SK-MEL-5 (cell line): ENCODE measurements at regions not wholly inside any gene's neighbourhood (a gene's known extent, or its start where the extent isn't known, plus 50 kb on each side); places are given as distances from the start of the nearest gene placed in this dataset.

Experiments
- DNase-seq: peaks from one replicate; pipeline ENCODE4 v3.0.0-alpha.2; 2016; ENCODE audit warnings: low read depth, low spot score
- in situ Hi-C: cut with HindIII; loops from 2 replicates; pipeline ENCODE4 v1.10.0; 2016; ENCODE audit warnings: low sequenced_read_pairs, high pct_unique_total_duplicates, low pct_unique_long_range_greater_than_20kb

DNA sequence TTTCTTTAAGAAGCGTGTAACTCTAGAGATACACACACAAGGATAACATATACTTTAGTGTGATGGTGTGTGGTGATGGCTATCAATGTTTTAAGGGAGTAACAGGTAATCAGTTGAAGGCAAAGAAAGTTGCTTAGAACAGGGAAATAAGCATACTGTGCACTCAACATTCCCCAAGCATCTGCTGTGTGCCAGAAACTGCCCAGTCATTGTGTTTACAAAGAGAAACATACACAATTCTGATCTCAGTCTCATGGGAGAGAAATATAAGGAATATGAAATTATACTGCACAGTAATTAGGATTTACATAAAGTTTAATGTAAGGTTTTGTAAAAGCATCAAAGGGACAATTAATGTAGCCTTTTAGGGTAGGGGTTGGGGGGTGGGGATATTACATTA lies 224.1 kb upstream of the TYRP1 start:
- in situ Hi-C loops: no loop called here
- DNase-seq: no peak

GRCh38 chr9:12494411-12494810 lies 198.8 kb upstream of the TYRP1 start:
- DNase-seq: no peak

GRCh38 chr9:12497790-12498189 lies 195.4 kb upstream of the TYRP1 start:
- DNase-seq: no peak
- in situ Hi-C loops: no loop called here

More at GRCh38 chr9:12494411-12494810, 198.8 kb upstream of the TYRP1 start:
- in situ Hi-C loops: no loop called here

- in situ Hi-C loops: no loop called here
Observed at GRCh38 chr9:12502520-12502919, 190.7 kb upstream of the TYRP1 start.

GRCh38 chr9:12503606-12504122 lies 189.5 kb upstream of the TYRP1 start:
- in situ Hi-C loops: no loop called here
- no peak for DNase-seq

More at GRCh38 chr9:12502520-12502919, 190.7 kb upstream of the TYRP1 start:
- no peak for DNase-seq

DNA sequence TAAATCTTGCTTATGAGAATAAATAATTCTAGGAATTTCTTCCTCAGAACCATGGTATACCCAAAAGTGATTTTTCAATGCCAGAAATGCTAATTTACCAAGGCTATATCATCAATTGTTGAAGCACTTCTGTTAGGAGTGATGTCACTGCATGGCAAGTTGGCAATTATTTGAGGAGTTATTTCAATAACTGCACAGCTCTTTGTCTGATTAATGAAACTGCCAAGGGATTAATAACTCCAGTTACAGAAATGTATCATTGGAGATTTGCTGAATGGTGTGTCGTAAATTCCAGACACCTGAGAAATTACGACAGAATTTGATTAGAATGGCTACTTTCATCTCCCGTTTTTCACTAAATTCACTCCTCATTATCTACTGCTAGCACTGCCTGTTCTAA lies 182.6 kb upstream of the TYRP1 start:
- in situ Hi-C loops: no loop called here
- DNase-seq: no peak

GRCh38 chr9:12511726-12512125 lies 181.5 kb upstream of the TYRP1 start:
- DNase-seq: peak; percentile 88
- in situ Hi-C loops: no loop called here

- DNase-seq: no peak
- in situ Hi-C loops: no loop called here
Observed at GRCh38 chr9:12516031-12516430, 177.2 kb upstream of the TYRP1 start.

GRCh38 chr9:12516573-12516972 lies 176.6 kb upstream of the TYRP1 start:
- DNase-seq: no peak
- in situ Hi-C loops: no loop called here

DNA sequence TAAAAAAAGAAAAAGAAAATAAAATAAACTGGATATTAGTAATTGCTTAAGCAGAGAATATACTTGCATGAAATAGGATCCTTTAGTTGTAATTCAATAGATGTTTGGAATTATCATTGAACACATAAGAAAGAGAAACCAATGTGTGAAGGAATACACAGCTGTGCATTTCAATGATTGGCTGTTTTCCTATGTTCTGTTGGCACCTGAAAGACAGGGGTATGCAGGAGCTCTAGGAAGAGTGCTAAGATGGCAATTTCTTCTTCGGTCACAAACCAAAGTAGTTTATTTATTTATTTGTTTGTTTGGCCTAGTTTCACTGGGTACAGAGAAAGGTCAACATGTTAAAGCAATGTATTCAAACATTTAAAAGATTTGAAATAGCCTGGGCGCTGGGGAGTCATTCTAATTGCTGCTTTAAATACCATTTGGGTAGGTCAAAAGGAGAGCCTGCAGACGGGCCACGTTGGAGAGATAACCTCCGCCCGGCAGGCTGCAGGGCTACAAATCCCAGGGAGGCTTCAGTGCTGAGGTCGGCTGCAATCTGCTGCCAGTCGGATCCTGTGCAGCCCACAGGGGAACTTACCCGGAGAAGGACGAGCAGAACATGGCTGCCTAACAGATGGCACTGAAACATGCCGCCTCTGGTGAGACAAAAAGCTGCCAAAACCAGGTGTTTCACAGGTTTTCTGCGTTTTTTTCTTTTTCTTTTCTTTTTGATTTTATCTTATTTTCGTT lies 154.2 kb upstream of the TYRP1 start:
- peak; percentile 20 for DNase-seq
- in situ Hi-C loops: no loop called here

GRCh38 chr9:12539580-12539975 lies 153.6 kb upstream of the TYRP1 start:
- in situ Hi-C loops: no loop called here
- DNase-seq: no peak

DNA sequence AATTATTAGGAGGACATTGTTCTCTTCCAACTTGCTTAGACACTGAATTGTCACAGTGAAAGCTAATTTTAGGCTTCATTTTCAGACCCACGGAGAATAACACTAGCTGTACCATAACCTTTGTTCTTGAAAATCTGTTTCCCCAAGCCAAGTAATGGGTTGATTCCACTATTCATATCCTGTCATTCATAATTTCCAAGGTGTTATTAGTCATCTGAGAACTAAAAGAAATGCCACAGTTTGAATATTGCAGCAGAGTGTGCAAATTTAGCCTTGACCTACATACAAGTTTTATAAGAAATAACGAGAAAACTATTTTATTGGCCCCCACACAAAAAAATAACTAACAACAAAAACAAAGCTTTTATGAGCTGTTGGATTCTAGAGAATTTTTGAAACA lies 148.5 kb upstream of the TYRP1 start:
- DNase-seq: no peak
- in situ Hi-C loops: no loop called here

GRCh38 chr9:12554636-12555035 lies 138.5 kb upstream of the TYRP1 start:
- DNase-seq: peak; percentile 50
- in situ Hi-C loops: no loop called here

DNA sequence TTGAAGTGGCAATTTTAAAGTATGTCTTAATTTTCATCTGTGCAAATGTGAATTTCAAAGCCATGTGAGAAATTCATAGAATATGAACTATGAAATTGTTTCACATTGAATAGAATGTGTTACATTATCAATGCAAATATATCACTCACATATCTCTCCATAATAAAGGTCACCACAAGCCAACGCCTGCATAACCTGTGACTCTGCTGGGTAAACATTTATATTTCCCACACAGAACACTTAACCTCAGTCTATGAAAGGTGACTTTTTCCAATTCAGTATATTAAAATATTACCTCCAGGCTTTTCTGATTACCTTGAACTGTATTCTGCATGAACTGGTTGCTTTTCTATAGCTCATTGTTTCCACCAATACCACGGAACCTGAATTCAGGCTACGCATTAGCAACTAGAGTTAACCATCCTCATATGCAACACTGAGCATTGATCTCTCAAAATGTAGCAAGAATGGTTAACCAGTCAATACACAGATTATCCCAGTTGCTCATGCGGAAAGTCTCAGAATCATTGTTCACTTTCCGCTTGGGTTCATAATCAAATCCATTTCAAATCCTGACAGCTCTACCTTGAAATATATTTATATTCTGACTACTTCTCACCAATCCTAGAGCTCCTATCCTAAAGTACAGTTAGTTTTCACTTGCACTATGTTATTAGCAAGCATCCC lies 126.6 kb upstream of the TYRP1 start:
- in situ Hi-C loops: no loop called here
- DNase-seq: no peak

- in situ Hi-C loops: no loop called here
- DNase-seq: no peak
Observed at GRCh38 chr9:12584656-12585522, 108.3 kb upstream of the TYRP1 start.

DNA sequence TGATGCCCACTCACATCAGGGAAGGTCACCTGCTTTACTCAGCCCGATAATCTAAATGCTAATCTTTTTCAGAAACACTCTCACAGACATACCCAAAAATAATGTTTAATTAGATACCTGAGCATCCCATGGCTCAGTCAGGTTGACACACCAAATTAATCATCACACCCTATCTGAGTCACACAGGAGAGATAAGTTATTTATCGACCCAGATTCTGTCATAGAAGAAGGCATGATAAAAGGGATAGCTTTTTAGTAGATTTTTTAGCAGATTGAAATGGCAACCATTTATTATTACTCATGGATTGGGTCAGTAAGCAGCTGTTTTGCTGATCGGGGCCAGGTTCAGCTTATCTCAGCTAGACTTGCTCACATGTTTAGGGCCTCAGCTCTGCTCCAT lies 97.8 kb upstream of the TYRP1 start:
- no peak for DNase-seq
- in situ Hi-C loops: no loop called here

- DNase-seq: no peak
- in situ Hi-C loops: no loop called here
Observed at GRCh38 chr9:12604164-12604821, 88.9 kb upstream of the TYRP1 start.
